ENCODE measurements at regions not wholly inside any gene's neighbourhood (a gene's known extent, or its start where the extent isn't known, plus 50 kb on each side); places are given as distances from the start of the nearest gene placed in this dataset.

GRCh38 chr1:208503787-208504186 lies 259.6 kb upstream of the PLXNA2 start:
- no peak for DNase-seq (ENCODE audit: low spot score in 2 of 2)
- no peak for FAIRE-seq

DNA sequence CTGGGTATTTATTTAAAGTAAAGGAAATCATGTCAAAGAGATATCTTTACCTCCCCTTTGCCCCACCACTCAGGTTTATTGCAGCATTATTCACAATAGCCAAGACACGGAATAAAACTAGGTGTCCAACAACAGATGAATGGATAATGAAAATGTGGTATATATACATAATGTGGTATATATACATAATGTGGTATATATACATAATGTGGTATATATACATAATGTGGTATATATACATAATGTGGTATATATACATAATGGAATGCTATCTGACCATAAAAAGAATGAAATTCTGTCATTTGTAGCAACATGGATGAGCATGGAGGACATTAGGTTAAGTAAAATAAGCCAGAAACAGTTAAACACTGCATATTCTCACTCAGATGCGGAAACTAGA lies 262.6 kb upstream of the PLXNA2 start:
- DNase-seq (ENCODE audit: low spot score in 2 of 2) (no peak), FAIRE-seq (no peak)

- no peak for FAIRE-seq
Observed at GRCh38 chr1:208509072-208509471, 264.9 kb upstream of the PLXNA2 start.

DNA sequence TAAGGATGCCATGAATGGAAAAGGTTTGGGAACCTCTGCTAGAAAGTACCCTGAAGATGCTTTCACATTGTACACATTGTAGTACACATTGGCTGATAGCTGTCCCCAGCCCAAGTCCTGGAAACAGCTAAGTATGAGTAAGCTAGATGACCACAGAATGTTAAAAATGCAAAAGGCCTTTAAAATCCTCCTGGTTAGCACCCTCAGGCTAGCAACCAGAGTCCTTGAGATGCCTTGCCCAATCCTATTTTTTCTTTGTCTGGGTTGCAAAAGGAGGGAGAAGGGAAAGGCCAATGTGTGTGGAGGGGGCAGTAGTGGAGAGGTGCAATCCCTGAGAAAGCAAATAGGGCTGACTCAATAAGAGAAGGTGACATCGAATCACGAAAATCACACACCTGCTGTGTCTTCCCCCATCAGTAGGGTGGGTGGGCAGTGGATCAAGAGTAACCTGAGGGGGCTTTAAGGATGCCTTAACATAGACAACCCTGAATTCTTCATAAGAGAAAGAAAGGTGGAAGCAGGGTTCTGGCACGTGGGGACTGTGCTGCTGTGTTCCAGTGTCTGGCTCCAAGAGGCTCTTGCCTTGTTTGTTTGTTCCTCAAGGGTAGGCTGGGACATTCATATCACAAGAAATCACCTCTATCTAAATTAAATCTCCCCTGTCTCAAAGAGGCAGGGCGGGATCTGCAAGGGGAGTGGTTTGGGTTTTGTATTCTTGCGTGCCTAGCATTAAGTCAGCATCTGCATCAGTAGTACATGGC lies 266.2 kb upstream of the PLXNA2 start:
- DNase-seq (ENCODE audit: low spot score in 2 of 2) = no peak
- FAIRE-seq = no peak

More at GRCh38 chr1:208509072-208509471, 264.9 kb upstream of the PLXNA2 start:
- DNase-seq (ENCODE audit: low spot score in 2 of 2) = no peak

DNA sequence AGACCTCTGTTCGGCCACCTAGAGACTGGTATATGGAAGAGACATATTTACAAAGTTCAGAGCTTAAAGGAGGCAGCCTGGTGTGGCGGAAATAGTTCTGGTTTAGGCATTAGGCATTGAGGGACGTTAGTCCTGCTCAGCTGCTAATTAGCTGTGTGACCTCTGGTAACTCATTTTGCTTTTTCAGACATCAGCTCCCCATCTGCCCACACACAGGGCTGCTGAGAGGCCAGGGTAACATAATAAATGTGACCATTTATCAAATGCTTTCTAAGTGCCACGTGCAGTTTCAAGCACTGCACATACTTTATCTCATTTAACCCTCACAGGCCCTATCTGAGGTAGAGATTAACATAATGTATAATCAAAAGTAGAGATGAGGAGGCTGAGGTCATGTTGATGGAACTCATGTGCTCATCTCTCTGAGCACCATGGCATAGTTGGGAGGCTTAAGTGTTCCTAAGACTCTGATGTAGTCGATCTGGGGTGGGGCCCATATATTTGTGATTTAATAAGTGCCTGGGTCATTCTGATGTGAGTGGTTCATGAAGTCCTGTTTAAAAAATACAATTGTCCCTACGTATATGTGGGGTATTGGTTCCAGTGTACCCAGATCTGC lies 267.2 kb upstream of the PLXNA2 start:
- FAIRE-seq (no peak), DNase-seq (ENCODE audit: low spot score in 2 of 2) (no peak)

DNA sequence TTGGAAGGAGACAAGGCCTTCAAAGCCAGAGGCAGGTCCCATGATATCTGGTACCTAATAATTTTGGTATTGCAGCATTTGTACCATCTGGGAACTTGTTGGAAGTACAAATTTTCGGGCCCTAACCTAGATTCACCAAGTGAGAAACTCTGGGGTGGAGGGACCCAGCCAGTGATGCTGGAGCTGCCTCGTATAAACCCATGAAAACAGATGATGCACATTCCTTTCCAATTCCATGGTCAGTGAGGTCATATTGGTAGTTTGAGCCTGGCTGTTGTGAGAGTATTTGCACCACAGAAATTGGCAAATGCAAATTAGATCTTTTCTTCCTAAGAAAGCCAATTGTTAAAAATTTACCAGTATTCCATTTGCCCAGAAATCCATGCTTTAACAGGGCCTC lies 269.6 kb upstream of the PLXNA2 start:
- FAIRE-seq = no peak

DNA sequence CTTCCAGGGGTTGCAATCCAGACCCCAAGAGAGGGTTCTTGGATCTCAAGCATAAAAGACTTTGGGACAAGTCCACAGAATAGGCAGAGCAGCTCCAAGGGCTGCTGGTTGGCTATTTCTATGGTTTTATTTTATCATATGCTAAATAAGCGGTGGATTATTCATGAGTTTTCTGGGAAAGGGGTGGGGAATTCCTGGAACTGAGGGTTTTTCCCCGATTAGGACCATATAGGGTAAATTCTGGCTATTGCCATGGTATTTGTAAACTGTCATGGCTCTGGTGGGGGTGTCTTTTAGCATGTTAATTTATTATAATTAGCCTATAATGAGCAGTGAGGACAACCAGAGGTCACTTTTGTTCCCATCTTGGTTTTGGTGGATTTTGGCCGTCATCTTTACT lies 270.9 kb upstream of the PLXNA2 start:
- FAIRE-seq = no peak
- no peak for DNase-seq (ENCODE audit: low spot score in 2 of 2)

More for the DNA sequence above, 269.6 kb upstream of the PLXNA2 start:
- no peak for DNase-seq (ENCODE audit: low spot score in 2 of 2)

DNA sequence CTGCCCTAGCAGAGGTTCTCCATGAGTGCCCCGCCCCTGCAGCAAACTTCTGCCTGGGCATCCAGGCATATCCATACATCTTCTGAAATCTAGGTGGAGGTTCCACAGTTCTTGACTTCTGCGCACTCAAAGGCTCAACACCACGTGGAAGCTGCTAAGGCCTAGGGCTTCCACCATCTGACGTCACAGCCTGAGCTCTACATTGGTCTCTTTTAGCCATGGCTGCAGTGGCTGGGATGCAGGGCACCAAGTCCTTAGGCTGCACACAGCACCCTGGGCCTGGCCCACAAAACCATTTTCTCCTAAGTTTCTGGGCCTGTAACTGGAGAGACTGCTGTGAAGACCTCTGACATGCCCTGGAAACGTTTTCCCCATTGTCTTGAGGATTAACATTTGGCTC lies 272.6 kb upstream of the PLXNA2 start:
- DNase-seq (ENCODE audit: low spot score in 2 of 2) (no peak), FAIRE-seq (no peak)

GRCh38 chr1:208520438-208521099 lies 276.4 kb upstream of the PLXNA2 start:
- FAIRE-seq (no peak), DNase-seq (ENCODE audit: low spot score in 2 of 2) (no peak)

DNA sequence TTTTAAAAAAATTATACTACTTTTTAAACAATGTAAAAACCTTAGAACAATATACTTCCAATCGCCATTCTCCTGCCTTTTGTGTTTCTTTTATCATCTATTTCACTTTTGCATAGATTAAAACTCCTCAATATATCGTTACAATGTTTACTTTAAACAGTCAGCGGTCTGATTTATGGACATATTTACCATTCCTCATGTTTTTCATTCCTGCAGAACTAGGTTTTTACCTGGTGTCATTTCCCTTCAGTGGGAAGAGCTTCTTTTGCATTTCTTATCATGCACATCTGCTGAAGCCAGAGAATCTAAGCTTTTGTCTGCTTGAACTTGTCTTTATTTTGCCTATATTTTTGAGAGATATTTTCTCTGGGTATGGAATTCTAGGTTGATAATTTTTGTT lies 277.4 kb upstream of the PLXNA2 start:
- DNase-seq (ENCODE audit: low spot score in 2 of 2) (no peak), FAIRE-seq (no peak)

DNA sequence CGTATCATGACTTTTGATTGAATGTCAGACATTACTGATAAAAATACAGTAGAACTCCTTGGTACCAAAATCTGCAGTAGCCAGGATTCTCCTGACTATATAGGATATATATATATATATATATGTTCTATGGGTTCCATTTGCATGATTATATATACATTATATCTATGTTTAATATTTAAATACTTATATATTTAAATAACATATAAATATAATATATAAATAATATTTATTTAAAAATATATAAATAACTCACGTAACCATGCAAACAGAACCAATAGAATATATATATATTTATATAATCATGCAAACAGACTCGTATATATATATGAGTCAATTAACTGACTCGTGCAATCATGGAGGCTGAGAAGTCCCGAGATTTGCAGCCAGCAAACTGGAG lies 278.8 kb upstream of the PLXNA2 start:
- no peak for FAIRE-seq
- DNase-seq (ENCODE audit: low spot score in 2 of 2) = no peak

DNA sequence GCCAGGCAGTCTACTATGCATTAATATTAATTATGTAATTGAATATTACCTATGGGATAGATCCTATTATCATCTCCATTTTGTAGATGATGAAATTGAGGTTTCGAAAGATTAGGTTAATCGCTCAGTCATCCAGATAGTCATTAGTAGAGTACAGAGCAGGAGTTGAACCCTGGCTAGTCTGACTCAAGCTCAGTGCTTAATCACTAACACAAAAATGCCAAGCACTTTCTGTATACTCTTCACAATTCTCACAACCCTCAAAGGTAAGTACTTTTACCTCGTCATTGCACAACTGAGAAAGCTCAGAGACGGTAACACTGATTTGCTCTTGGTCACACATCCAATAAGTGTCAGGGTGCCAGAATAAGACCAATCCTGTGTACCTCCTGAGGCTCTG lies 280.2 kb upstream of the PLXNA2 start:
- FAIRE-seq (no peak), DNase-seq (ENCODE audit: low spot score in 2 of 2) (no peak)

GRCh38 chr1:208524925-208525324 lies 280.7 kb upstream of the PLXNA2 start:
- FAIRE-seq (no peak), DNase-seq (ENCODE audit: low spot score in 2 of 2) (no peak)

- DNase-seq (ENCODE audit: low spot score in 2 of 2) (no peak), FAIRE-seq (no peak)
Observed at GRCh38 chr1:208525417-208525816, 281.2 kb upstream of the PLXNA2 start.

- DNase-seq (ENCODE audit: low spot score in 2 of 2) (no peak), FAIRE-seq (no peak)
Observed at GRCh38 chr1:208526613-208527125, 282.5 kb upstream of the PLXNA2 start.

DNA sequence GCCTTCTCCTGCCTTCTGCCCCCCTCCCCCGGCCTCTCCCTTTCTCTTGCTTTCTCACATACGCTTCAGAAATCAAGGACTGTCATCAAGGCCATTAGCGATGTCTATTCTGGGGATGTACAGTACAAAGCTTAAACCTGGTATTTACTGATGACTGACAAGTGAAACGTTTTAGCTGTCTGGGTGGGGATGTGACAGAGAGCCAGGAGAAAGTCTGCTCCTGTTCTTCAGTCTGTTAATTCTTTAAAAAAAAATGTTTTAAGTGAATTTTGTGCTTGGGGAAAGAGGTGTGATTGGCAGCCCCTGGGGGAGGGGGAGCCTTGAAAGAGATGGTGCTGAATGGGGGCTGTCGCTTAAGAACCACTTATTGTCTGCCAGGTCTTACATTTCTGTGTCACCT lies 283.0 kb upstream of the PLXNA2 start:
- no peak for DNase-seq (ENCODE audit: low spot score in 2 of 2)
- no peak for FAIRE-seq

- DNase-seq (ENCODE audit: low spot score in 2 of 2) (no peak), FAIRE-seq (no peak)
Observed at GRCh38 chr1:208528578-208529240, 284.5 kb upstream of the PLXNA2 start.

- DNase-seq (ENCODE audit: low spot score in 2 of 2) (no peak), FAIRE-seq (no peak)
Observed at GRCh38 chr1:208531003-208531750, 287.0 kb upstream of the PLXNA2 start.

DNA sequence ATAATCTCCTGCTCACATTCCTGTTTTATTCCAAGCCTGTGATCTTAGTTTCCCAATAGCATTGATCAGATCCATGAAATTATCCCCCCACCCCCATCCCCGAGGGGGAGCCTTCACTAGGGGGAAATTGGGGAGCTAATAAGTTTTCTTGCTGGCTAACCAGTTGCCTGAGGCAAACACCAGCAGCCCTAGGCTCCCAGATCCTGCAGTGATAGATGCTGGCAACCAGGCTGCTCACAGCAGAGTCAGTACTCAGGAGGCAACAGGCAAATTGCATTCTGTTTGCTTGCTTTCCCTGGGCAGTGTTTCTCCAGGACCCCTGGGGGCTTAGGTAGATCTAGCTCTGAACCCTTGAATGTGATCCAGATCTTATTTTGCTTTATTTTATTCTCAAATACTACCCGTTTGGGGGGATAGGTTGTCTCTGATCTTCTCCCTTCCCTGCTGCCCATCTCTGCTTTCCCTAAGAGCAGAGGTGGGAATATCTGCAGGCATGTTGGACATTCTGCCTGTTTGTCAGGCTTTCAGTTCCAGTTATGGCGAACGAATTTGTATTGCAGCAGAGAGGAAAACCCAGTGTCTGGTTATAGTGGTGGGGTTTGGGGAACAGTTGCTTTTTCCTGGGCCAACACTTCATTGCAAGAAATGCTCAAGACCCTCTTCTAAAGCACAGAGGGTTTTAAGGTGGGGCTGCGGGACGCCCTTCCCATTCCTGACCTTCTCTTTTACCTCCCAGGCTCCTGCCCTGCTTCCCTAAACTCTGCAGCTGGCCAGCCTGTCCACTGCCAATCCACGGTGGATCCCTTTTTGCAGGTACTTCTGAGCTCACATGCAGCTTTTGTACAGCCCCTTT lies 289.8 kb upstream of the PLXNA2 start:
- DNase-seq (ENCODE audit: low spot score in 2 of 2) = no peak
- FAIRE-seq = no peak

DNA sequence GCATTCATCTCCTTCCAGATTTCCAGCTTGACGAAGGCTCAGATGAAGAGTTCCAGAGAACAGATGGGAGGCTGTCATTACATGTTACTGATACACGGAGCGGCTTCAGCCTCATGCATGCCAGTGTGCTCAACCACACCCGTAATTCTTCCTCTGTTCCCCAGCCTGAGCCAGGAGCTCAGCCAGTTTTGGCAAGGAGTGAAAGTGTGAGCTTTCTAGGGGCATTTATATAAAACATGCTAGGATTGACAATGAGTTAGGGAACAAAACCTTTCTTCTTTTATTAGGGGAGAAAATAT lies 290.4 kb upstream of the PLXNA2 start:
- DNase-seq (ENCODE audit: low spot score in 2 of 2) = no peak
- no peak for FAIRE-seq
